Naive thymus-derived CD4-positive, alpha-beta T cell (primary cell): ENCODE measurements at regions not wholly inside any gene's neighbourhood (a gene's known extent, or its start where the extent isn't known, plus 50 kb on each side); places are given as distances from the start of the nearest gene placed in this dataset.
"Not testable (repeated sequence)": the region's sequence is repeated elsewhere in the genome, so short reads cannot be mapped to it uniquely, and the experiment has no call there.

Source experiments
- ATAC-seq: fragments of 150-1000 bp; cut with Tn5 transposase; 2 replicates; pipeline ENCODE4 v1.10.0; 2021; ENCODE audit warnings: mild to moderate bottlenecking, moderate library complexity
- CTCF ChIA-PET: fragments of 350-600 bp; sonication (Branson Sonifier 250); formaldehyde crosslinking; loops from one replicate; lab custom pipeline; 2021; ENCODE audit warnings: antibody characterized with exemption; lab: Charles Lee
- POLR2A ChIA-PET: fragments of 350-600 bp; sonication (Branson Sonifier 250); formaldehyde crosslinking; loops from one replicate; lab custom pipeline; 2021; ENCODE audit warnings: antibody characterized with exemption, inconsistent platforms; lab: Charles Lee
- DNase-seq, 9 donors: peaks; one replicate each; pipeline versions ENCODE4 v3.0.0 to v3.0.0-alpha.2; 2020 to 2022; ENCODE audit warnings: mixed read lengths in 1 of 9
- H3K27ac ChIP-seq: one replicate; pipeline ENCODE4 v1.7.0; 2013; ENCODE audit warnings: mild to moderate bottlenecking, low read depth, low read length, moderate library complexity
- H3K27me3 ChIP-seq, 2 donors: one replicate each; pipeline ENCODE4 v1.7.0; 2013; ENCODE audit warnings: low read length in 2 of 2, mild to moderate bottlenecking in 2 of 2, moderate library complexity in 2 of 2; ENCODE audit not compliant: control insufficient read depth in 2 of 2, insufficient read depth in 2 of 2
- H3K36me3 ChIP-seq, 3 experiments: 1 replicate in 2 of 3; 2 replicates in 1 of 3; pipeline ENCODE4 v1.7.0; 2013; ENCODE audit warnings: low read length in 3 of 3, mild to moderate bottlenecking in 3 of 3, moderate library complexity in 1 of 3; ENCODE audit not compliant: insufficient read depth in 3 of 3, control insufficient read depth in 2 of 3
- H3K4me1 ChIP-seq, 2 donors: one replicate each; pipeline ENCODE4 v1.7.0; 2013; ENCODE audit warnings: low read length in 2 of 2, mild to moderate bottlenecking in 2 of 2, moderate library complexity in 1 of 2; ENCODE audit not compliant: control insufficient read depth in 2 of 2, insufficient read depth in 2 of 2
- H3K4me3 ChIP-seq: 2 replicates; pipeline ENCODE4 v1.7.0; 2013; ENCODE audit warnings: mild to moderate bottlenecking, low read length
- H3K9me3 ChIP-seq, 3 experiments: 1 replicate in 2 of 3; 2 replicates in 1 of 3; pipeline ENCODE4 v1.7.0; 2013; ENCODE audit warnings: low read length in 3 of 3; ENCODE audit not compliant: control insufficient read depth in 2 of 3
- H3K27ac Mint-ChIP-seq, 9 donors: one replicate each; pipeline ENCODE4 v1.8.0; 2020 to 2022; ENCODE audit warnings: mixed read lengths in 9 of 9, mild to moderate bottlenecking in 8 of 9, moderate library complexity in 5 of 9, inconsistent platforms in 2 of 9
- H3K27me3 Mint-ChIP-seq, 5 donors: one replicate each; pipeline ENCODE4 v1.8.0; 2021 to 2022; ENCODE audit warnings: mixed read lengths in 5 of 5, mild to moderate bottlenecking in 1 of 5
- H3K36me3 Mint-ChIP-seq, 5 donors: one replicate each; pipeline ENCODE4 v1.8.0; 2020 to 2022; ENCODE audit warnings: mixed read lengths in 5 of 5, mild to moderate bottlenecking in 3 of 5, inconsistent platforms in 1 of 5
- H3K4me1 Mint-ChIP-seq, 7 donors: one replicate each; pipeline ENCODE4 v1.8.0; 2020 to 2022; ENCODE audit warnings: mixed read lengths in 7 of 7, mild to moderate bottlenecking in 3 of 7, inconsistent platforms in 1 of 7
- H3K4me3 Mint-ChIP-seq, 10 donors: one replicate each; pipeline ENCODE4 v1.8.0; 2020 to 2022; ENCODE audit warnings: mild to moderate bottlenecking in 10 of 10, mixed read lengths in 10 of 10, moderate library complexity in 6 of 10, inconsistent platforms in 2 of 10
- H3K9me3 Mint-ChIP-seq, 11 donors: one replicate each; pipeline ENCODE4 v1.8.0; 2020 to 2022; ENCODE audit warnings: mixed read lengths in 11 of 11, mild to moderate bottlenecking in 4 of 11, inconsistent platforms in 1 of 11, moderate library complexity in 1 of 11
- intact Hi-C, 2 donors: fragments of 100-400 bp; cut with micrococcal nuclease; formaldehyde crosslinking; loops; one replicate each; pipeline ENCODE4 v1.15.1; 2023

DNA sequence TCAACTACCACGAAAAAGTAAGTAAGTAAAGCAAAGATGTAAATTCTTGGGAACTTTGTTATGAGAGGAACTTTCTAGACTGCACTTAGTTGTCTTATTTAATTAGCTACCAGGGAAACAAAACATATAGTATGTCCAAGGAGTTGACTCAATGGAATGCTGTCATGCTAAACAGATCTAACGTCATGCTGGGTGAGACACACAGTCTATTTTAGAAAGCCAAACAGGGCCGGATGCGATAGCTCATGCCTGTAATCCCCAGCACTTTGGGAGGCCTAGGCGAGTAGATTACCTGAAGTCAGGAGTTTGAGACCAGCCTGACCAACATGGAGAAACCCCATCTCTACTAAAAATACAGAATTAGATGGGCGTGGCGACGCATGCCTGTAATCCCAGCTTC lies 146.4 kb downstream of the NPIPA8 start:
- H3K27ac Mint-ChIP-seq, H3K36me3 ChIP-seq, H3K27me3 ChIP-seq, CTCF ChIA-PET, H3K4me3 ChIP-seq, H3K27ac ChIP-seq, DNase-seq, POLR2A ChIA-PET, H3K4me1 Mint-ChIP-seq, H3K4me3 Mint-ChIP-seq, intact Hi-C loops, H3K9me3 Mint-ChIP-seq, H3K4me1 ChIP-seq, H3K36me3 Mint-ChIP-seq, H3K27me3 Mint-ChIP-seq, H3K9me3 ChIP-seq, ATAC-seq: not testable (repeated sequence)

DNA sequence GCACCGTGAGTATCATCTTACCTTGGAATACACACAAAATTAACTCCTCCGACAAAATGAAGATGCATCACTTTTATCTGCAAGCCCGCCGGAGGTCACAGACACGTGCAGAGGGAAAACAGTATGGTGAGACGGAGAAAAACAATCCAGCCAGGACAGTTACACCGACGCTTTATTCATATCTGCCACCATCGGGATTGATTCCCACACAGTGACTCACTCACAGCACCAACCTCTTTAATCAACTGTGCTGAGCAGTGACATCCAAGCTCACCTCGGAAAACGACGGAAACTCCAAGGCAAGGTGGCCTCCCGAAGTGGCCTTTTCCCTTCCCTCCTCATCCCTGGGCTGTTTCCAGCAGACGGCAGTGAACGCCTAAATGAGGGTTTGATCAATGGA lies 151.8 kb downstream of the NPIPA8 start:
- H3K4me1 ChIP-seq, result not testable (repeated sequence)

DNA sequence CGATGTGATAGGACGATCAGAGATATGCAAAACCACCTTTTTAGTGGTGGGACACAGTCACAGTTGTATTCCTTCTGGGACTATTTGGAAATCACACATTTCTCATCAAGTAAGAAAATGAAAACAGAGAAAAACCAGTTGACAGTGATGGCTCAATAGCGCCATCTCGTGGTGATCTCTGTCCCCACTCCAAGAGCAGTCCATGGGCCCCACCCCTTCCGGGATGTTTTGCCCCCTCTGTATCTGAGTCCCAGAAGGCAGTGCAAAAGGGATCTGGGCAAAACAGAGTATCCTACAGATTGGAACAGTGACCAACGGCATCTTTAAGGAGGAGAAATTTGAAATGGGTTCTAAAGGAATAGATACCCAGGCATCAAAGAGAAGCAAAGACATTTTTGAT lies 155.5 kb downstream of the NPIPA8 start:
- H3K27me3 Mint-ChIP-seq, H3K4me3 Mint-ChIP-seq, H3K4me1 ChIP-seq, ATAC-seq, H3K4me3 ChIP-seq, H3K27ac ChIP-seq, H3K4me1 Mint-ChIP-seq, intact Hi-C loops, DNase-seq, CTCF ChIA-PET, H3K27ac Mint-ChIP-seq, H3K27me3 ChIP-seq, POLR2A ChIA-PET, H3K36me3 ChIP-seq, H3K9me3 Mint-ChIP-seq, H3K9me3 ChIP-seq, H3K36me3 Mint-ChIP-seq: not testable (repeated sequence)

More for the DNA sequence above, 151.8 kb downstream of the NPIPA8 start:
- H3K27me3 Mint-ChIP-seq, H3K4me3 ChIP-seq, H3K27ac Mint-ChIP-seq, H3K4me1 Mint-ChIP-seq, H3K27me3 ChIP-seq, CTCF ChIA-PET, intact Hi-C loops, H3K36me3 ChIP-seq, H3K9me3 ChIP-seq, H3K4me3 Mint-ChIP-seq, H3K36me3 Mint-ChIP-seq, H3K27ac ChIP-seq, POLR2A ChIA-PET, H3K9me3 Mint-ChIP-seq, DNase-seq, ATAC-seq: not testable (repeated sequence)

DNA sequence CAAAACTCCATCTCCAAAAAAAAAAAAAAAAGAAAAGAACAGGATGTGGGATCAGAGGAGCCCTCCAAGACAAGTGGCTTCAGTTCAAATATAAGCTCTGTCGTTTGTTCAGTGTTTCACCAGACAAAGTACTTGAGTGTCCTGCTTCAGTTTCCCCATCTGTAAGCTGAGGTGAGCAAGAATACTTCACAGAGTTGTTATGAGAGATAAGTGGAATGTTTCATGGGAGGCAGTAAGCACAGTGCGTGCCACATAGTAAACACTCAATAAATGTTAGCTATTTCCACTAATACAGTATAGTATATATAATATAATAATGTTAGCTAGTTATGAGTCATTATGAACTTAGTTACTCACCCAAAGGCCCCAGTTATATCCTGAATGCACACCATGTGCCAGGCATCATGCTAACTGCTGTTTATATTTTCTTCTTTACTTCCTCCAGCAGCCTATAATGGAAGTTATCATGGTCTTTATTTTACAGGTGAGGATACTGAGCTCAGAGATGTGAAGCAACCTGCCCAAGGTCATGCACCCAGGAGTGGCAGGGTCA lies 162.5 kb downstream of the NPIPA8 start:
- ATAC-seq, H3K4me1 Mint-ChIP-seq, H3K27me3 ChIP-seq, DNase-seq, H3K36me3 Mint-ChIP-seq, H3K4me3 Mint-ChIP-seq, intact Hi-C loops, CTCF ChIA-PET, POLR2A ChIA-PET, H3K27me3 Mint-ChIP-seq, H3K36me3 ChIP-seq, H3K9me3 ChIP-seq, H3K27ac ChIP-seq, H3K4me3 ChIP-seq, H3K27ac Mint-ChIP-seq, H3K9me3 Mint-ChIP-seq, H3K4me1 ChIP-seq: not testable (repeated sequence)

DNA sequence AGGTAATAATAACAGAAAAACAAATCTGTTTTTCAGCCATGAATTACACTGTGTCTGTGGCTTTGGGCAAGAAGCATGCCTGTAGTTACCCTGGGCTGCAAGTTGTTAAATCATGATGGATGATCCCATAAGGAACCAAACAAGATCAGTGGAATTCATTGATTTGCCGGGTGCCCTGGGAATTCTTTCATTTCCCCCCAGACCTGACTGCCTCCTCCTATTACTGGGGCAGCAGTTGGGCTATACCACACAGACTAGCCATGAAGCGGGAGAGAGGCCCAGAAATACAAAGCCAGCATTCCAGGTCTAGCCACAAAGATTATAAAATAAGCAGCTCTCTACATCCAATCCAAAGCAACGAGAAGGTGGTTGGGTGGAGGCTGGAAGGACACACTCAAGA lies 174.2 kb downstream of the NPIPA8 start:
- H3K9me3 ChIP-seq, ATAC-seq, intact Hi-C loops, H3K4me3 ChIP-seq, H3K27ac Mint-ChIP-seq, CTCF ChIA-PET, H3K27me3 ChIP-seq, H3K27ac ChIP-seq, H3K4me1 Mint-ChIP-seq, POLR2A ChIA-PET, H3K4me3 Mint-ChIP-seq, DNase-seq, H3K4me1 ChIP-seq, H3K36me3 ChIP-seq, H3K36me3 Mint-ChIP-seq: not testable (repeated sequence)
- peaks cover 5 to 18% (median 9%) of the 10 kb centered on the region in 5 donors for H3K27me3 Mint-ChIP-seq
- H3K9me3 Mint-ChIP-seq, result peaks cover 0 to 10% (median 3%) of the 10 kb centered on the region in 11 donors

DNA sequence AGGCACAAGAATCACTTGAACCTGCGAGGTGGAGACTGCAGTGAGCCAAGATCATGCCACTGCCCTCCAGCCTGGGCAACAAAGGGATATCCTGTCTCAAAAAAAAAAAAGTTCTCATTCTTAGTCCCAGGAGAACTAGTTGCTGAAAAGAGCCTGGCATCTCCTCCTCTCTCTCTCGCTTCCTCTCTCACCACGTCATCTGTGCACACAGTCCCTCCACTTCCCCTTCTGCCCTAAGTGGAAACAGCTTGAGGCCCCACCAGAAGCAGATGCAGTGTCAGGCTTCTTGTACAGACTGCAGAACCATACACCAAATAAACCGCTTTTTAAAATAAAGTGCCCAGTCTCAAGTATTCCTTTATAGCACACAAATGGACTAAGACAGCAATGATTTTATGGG lies 175.3 kb downstream of the NPIPA8 start:
- H3K36me3 Mint-ChIP-seq, H3K27ac ChIP-seq, POLR2A ChIA-PET, H3K36me3 ChIP-seq, intact Hi-C loops, ATAC-seq, H3K27ac Mint-ChIP-seq, CTCF ChIA-PET, DNase-seq, H3K4me3 Mint-ChIP-seq, H3K27me3 ChIP-seq, H3K4me3 ChIP-seq, H3K4me1 ChIP-seq, H3K4me1 Mint-ChIP-seq, H3K9me3 ChIP-seq: not testable (repeated sequence)
- H3K9me3 Mint-ChIP-seq, result peaks cover 0 to 10% (median 3%) of the 10 kb centered on the region in 11 donors
- H3K27me3 Mint-ChIP-seq, result peaks cover 5 to 18% (median 9%) of the 10 kb centered on the region in 5 donors

DNA sequence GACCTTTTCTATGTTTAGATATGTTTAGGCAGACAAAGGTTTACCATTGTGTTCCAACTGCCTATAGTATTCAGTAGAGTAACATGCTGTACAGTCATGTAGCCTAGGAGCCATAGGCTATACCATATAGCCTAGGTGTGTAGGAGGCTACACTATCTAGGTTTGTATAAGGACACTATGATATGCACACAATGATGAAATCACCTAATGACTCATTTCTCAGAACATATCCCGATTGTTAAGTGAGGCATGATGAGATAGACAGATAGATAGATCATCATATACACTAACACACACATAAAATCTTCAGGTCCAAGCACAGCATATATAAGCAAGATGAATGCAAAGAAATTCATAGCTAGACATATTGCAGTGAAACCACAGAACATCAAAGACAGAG lies 177.4 kb downstream of the NPIPA8 start:
- POLR2A ChIA-PET, CTCF ChIA-PET: not testable (repeated sequence)

More for the DNA sequence above, 177.4 kb downstream of the NPIPA8 start:
- H3K27ac ChIP-seq, H3K9me3 Mint-ChIP-seq, intact Hi-C loops, H3K36me3 Mint-ChIP-seq, H3K27ac Mint-ChIP-seq, H3K4me3 Mint-ChIP-seq, H3K27me3 ChIP-seq, ATAC-seq, H3K27me3 Mint-ChIP-seq, H3K9me3 ChIP-seq, H3K36me3 ChIP-seq, H3K4me3 ChIP-seq, DNase-seq, H3K4me1 Mint-ChIP-seq, H3K4me1 ChIP-seq: not testable (repeated sequence)
